C4-2B (cell line): ENCODE measurements at regions not wholly inside any gene's neighbourhood (a gene's known extent, or its start where the extent isn't known, plus 50 kb on each side); places are given as distances from the start of the nearest gene placed in this dataset.

Experiments used
- CTCF ChIP-seq: fragments of 450-650 bp; conservative IDR thresholded peaks from 2 replicates; pipeline ENCODE4 v1.5.1; 2017; ENCODE audit warnings: mild to moderate bottlenecking
- ZFX ChIP-seq: fragments of 450-650 bp; IDR thresholded peaks from 2 replicates; pipeline ENCODE4 v1.6.1; 2017

DNA sequence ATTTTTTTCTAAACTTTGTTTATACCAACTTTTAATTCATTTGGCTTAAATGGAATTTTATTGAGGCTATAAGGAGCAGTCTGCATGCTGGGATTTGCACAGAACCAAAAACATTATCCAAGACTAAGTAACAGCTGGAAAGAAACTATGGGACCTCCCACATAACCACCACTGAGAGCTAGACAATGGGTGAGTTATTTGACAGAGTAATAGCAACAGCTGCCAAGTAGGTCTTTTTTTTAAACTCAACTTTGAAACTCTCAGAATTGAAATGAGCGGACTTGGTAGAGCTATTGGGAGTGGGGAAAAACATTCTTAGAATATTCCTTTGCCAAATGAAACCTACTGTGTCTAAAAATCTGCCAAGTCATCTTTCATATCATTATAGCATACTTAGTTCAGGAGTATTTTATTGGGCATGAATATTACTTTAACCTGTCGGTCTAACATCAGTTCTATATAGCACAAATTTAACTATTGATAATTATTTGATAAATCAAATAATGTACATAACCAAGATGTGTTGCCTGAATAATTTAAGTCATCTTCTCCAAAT is 1428.0 kb downstream of the PCDH7 start:
- TF ChIP-seq CTCF (no peak), ZFX (no peak)
